Trophoblast cell (in vitro differentiated cells and primary cell): ENCODE measurements at regions not wholly inside any gene's neighbourhood (a gene's known extent, or its start where the extent isn't known, plus 50 kb on each side); places are given as distances from the start of the nearest gene placed in this dataset.

Experiments
- DNase-seq, 2 donors: peaks; one replicate each; pipeline ENCODE4 v3.0.0-alpha.2; 2016
- H2AFZ ChIP-seq: 2 replicates; pipeline ENCODE4 v1.6.1; 2013; ENCODE audit warnings: low read length, moderate library complexity, mild to moderate bottlenecking; ENCODE audit not compliant: insufficient read depth, poor library complexity
- H2AK5ac ChIP-seq: 2 replicates; pipeline ENCODE4 v1.6.1; 2013; ENCODE audit warnings: mild to moderate bottlenecking, low read length
- H2BK120ac ChIP-seq: 2 replicates; pipeline ENCODE4 v1.6.1; 2013; ENCODE audit warnings: low read length, mild to moderate bottlenecking, moderate library complexity; ENCODE audit not compliant: insufficient read depth, poor library complexity
- H2BK12ac ChIP-seq: 2 replicates; pipeline ENCODE4 v1.6.1; 2013; ENCODE audit warnings: mild to moderate bottlenecking, low read length, moderate library complexity
- H2BK5ac ChIP-seq: 2 replicates; pipeline ENCODE4 v1.6.1; 2013; ENCODE audit warnings: low read length, low read depth, moderate library complexity, mild to moderate bottlenecking; ENCODE audit not compliant: poor library complexity
- H3K14ac ChIP-seq: 2 replicates; pipeline ENCODE4 v1.6.1; 2013; ENCODE audit warnings: mild to moderate bottlenecking, low read length
- H3K18ac ChIP-seq: 2 replicates; pipeline ENCODE4 v1.6.1; 2013; ENCODE audit warnings: mild to moderate bottlenecking, low read length
- H3K23ac ChIP-seq: 2 replicates; pipeline ENCODE4 v1.6.1; 2013; ENCODE audit warnings: low read length
- H3K27ac ChIP-seq: 2 replicates; pipeline ENCODE4 v1.5.1; 2013; ENCODE audit warnings: low read depth, mild to moderate bottlenecking, inconsistent platforms, low read length, moderate library complexity
- H3K27me3 ChIP-seq: 2 replicates; pipeline ENCODE4 v1.6.1; 2013; ENCODE audit warnings: inconsistent platforms, mild to moderate bottlenecking, low read length, moderate library complexity; ENCODE audit not compliant: insufficient read depth
- H3K36me3 ChIP-seq, 2 experiments: 1 replicate in 1 of 2; 2 replicates in 1 of 2; pipeline ENCODE4 v1.6.1; 2013; ENCODE audit warnings: low read length in 2 of 2, mild to moderate bottlenecking in 2 of 2, moderate library complexity in 1 of 2; ENCODE audit not compliant: insufficient read depth in 2 of 2, control insufficient read depth in 1 of 2
- H3K4ac ChIP-seq: 2 replicates; pipeline ENCODE4 v1.6.1; 2013; ENCODE audit warnings: low read depth, mild to moderate bottlenecking, low read length, moderate library complexity
- H3K4me1 ChIP-seq, 2 experiments: 1 replicate in 1 of 2; 2 replicates in 1 of 2; pipeline ENCODE4 v1.6.1; 2013; ENCODE audit warnings: low read length in 2 of 2, mild to moderate bottlenecking in 2 of 2, moderate library complexity in 1 of 2; ENCODE audit not compliant: insufficient read depth in 2 of 2, control insufficient read depth in 1 of 2
- H3K4me2 ChIP-seq: 2 replicates; pipeline ENCODE4 v1.6.1; 2013; ENCODE audit warnings: inconsistent platforms, mild to moderate bottlenecking, low read length, moderate library complexity
- H3K4me3 ChIP-seq: 2 replicates; pipeline ENCODE4 v1.5.1; 2013; ENCODE audit warnings: mild to moderate bottlenecking, low read depth, low read length, inconsistent platforms
- H3K79me1 ChIP-seq: one replicate; pipeline ENCODE4 v1.6.1; 2013; ENCODE audit warnings: low read length
- H3K79me2 ChIP-seq: 2 replicates; pipeline ENCODE4 v1.6.1; 2013; ENCODE audit warnings: low read length, mild to moderate bottlenecking; ENCODE audit not compliant: control insufficient read depth, insufficient read depth, poor library complexity
- H3K9ac ChIP-seq: 2 replicates; pipeline ENCODE4 v1.6.1; 2013; ENCODE audit warnings: mild to moderate bottlenecking, low read length
- H3K9me3 ChIP-seq: 2 replicates; pipeline ENCODE4 v1.6.1; 2013; ENCODE audit warnings: low read depth, mild to moderate bottlenecking, control low read depth, inconsistent platforms, low read length; ENCODE audit not compliant: insufficient read depth
- H4K12ac ChIP-seq: 2 replicates; pipeline ENCODE4 v1.6.1; 2013; ENCODE audit warnings: low read depth, mild to moderate bottlenecking, low read length, moderate library complexity
- H4K8ac ChIP-seq: 2 replicates; pipeline ENCODE4 v1.6.1; 2013; ENCODE audit warnings: low read depth, mild to moderate bottlenecking, low read length, moderate library complexity
- H4K91ac ChIP-seq: one replicate; pipeline ENCODE4 v1.6.1; 2013; ENCODE audit warnings: low read depth, mild to moderate bottlenecking, low read length, moderate library complexity
- WGBS: extraction: QIAGEN DNeasy Blood & Tissue Kit; methylation state at CpG from one replicate; pipeline ENCODE4 v1.1.7; 2013; ENCODE audit warnings: missing lambda C conversion rate; ENCODE audit not compliant: insufficient read length, insufficient coverage; ENCODE audit errors: extremely low coverage; 5-methylcytosine and 5-hydroxymethylcytosine counted together

DNA sequence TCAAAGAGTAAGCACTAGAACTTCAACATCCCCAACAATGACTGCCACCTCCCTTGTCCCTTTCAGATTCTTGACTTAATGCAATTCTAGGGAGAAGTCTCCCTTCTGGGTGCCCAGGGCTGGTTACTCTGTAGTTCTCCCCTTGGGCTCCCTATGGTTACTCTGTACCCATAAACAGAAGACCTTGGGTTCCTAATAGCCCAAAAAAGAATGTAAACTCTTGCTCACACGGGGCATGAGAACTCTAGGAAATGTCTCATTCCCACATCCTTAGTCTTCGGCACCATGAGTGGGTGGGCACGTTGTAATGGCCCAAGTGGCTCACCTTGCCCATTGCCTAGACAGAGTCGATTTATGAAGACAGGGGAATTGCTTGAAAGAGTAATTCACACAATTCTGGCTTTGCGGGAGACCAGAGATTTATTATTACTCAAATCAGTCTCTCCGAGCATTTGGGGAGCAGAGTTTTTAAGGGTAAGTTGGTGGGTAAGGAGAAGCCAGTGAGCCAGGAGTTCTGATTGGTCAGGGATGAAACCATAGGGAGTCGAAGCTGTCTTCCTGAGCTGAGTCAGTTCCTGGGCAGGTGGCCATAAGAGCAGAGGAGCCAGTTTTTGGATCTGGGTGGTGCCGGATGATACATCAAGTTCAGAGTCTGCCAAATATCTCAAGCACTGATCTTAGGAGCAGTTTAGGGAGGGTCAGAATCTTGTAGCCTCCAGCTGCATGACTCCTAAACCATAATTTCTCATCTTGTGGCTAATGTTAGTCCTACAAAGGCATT is 61.2 kb upstream of the SIRPG start:
- Histone ChIP-seq H3K4me3 (no peak overlapping the region), H4K12ac (no peak overlapping the region), H3K23ac (no peak overlapping the region), H2BK5ac (no peak overlapping the region), H3K4ac (no peak overlapping the region), H3K14ac (no peak overlapping the region), H3K18ac (no peak overlapping the region), H3K27ac (no peak overlapping the region), H4K91ac (no peak overlapping the region), H3K4me2 (no peak overlapping the region), H2BK120ac (no peak overlapping the region), H2AK5ac (no peak overlapping the region), H3K9ac (no peak overlapping the region), H3K79me1 (no peaks in the 10 kb centered on the region), H2AFZ (no peak overlapping the region), H3K36me3 (no peaks in the 10 kb centered on the region), H3K27me3 (no peaks in the 10 kb centered on the region), H2BK12ac (no peak overlapping the region), H4K8ac (no peak overlapping the region), H3K9me3 (no peaks in the 10 kb centered on the region), H3K4me1 (no peaks in the 10 kb centered on the region), H3K79me2 (no peaks in the 10 kb centered on the region)
- no CpG with 5 or more reads among the region's 8 CpGs for WGBS
- DNase-seq = peak in 1 of 2 donors; percentile 9

DNA sequence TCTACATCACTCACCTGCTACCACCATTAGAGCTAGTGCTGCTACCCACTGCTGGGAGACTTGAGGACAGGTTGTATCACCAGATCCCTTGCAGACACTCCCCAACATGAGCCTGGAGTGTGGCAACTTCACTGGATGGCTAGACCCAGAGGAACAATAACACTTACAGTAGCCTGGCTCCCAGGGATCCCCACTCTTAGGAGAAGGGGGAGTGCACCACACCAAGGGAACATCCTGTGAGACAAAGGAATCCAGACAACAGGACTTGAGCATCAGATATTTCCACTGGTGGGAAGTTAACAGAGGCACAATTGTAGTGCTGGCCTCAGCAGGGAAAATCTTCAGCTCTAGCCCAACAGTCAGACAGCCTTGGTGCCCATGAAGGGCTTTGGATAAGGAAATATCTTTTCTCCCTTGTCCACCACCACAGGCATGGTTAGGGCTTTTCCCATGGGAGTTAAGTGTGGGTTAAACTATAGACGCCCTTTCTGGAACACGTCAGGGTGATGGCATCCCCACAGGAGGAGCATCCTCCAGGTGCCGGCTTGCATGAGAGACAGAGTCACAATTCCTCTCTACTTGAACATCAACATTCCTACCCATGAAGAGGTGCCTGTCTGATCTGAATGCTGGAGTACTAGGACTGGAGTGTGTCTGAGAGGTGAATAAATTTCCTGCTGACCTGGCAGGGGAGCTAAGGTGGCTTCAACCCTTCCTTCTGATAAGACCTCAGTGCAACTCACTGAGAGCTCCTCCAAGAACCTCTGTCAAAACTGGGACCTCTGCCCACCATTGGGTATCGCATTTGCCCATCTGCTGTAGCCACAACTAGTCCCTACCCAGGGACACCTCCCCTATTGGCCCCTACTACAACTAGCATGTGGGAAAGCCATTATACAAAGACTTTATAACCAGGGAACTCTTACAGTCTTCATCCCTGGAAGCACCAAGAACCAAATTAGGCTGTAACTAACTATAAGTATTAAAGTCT is 55.4 kb upstream of the SIRPG start:
- H3K27me3 ChIP-seq = no peaks in the 10 kb centered on the region
- H2AFZ ChIP-seq = no peak overlapping the region
- no peaks in the 10 kb centered on the region for H3K9me3 ChIP-seq
- H2BK5ac ChIP-seq = no peak overlapping the region
- no peak overlapping the region for H3K9ac ChIP-seq
- no peak overlapping the region for H3K23ac ChIP-seq
- WGBS = no CpG with 5 or more reads among the region's 4 CpGs
- no peak overlapping the region for H3K4me3 ChIP-seq
- no peak overlapping the region for H4K12ac ChIP-seq
- no peaks in the 10 kb centered on the region for H3K79me1 ChIP-seq
- H2BK120ac ChIP-seq = no peak overlapping the region
- H3K4me1 ChIP-seq = no peaks in the 10 kb centered on the region
- no peak overlapping the region for H3K4me2 ChIP-seq
- no peak overlapping the region for H4K91ac ChIP-seq
- H3K79me2 ChIP-seq = no peaks in the 10 kb centered on the region
- no peak overlapping the region for H3K14ac ChIP-seq
- no peak overlapping the region for H3K27ac ChIP-seq
- no peak overlapping the region for H2BK12ac ChIP-seq
- no peak overlapping the region for H4K8ac ChIP-seq
- no peak overlapping the region for H2AK5ac ChIP-seq
- no peak overlapping the region for H3K18ac ChIP-seq
- no peak overlapping the region for H3K4ac ChIP-seq
- no peaks in the 10 kb centered on the region for H3K36me3 ChIP-seq
- DNase-seq = peak; percentile 48 to 66

DNA sequence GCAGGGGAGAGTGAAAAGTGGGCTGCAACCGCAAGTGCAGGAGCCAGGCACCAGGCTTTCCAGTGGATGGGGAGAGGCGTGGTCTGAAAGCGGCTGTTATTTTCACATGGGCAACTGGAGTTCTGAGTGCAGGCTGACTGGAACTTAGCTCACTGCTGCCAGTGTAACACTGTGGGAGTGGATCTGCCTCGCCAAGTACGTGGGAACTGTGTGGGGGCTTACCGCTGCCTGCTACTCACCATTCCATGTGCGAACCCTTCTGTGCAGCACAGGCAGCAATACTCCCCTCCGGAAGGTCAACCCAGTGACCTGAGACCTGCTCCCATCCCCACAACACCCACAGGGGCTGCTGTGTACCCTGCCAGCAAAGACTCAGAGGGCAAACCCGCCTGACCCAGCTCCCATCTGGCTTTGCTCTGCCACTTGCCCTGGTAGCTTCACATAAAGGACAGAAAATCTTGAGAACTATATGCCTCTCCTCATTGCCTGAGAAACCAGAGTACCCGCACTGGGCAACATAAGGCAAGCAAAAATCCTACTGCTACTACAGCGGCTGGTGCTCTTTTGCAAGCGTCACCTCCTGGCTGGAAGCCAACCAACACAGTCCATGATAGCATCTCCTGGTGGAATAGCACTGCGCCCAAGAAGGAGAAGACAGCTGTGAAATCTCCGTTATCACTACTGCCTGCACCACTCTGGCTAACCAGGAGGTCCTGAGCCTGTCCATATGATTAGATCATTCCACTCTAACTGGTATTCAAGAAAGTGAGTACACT is 54.4 kb upstream of the SIRPG start:
- WGBS = no CpG with 5 or more reads among the region's 14 CpGs
- no peak overlapping the region for H3K27ac ChIP-seq
- H3K9me3 ChIP-seq = no peaks in the 10 kb centered on the region
- H4K12ac ChIP-seq = no peak overlapping the region
- no peak overlapping the region for H3K4me3 ChIP-seq
- H2AK5ac ChIP-seq = no peak overlapping the region
- no peaks in the 10 kb centered on the region for H3K27me3 ChIP-seq
- no peak overlapping the region for H3K18ac ChIP-seq
- no peak overlapping the region for H3K14ac ChIP-seq
- no peaks in the 10 kb centered on the region for H3K4me1 ChIP-seq
- H2BK5ac ChIP-seq = no peak overlapping the region
- no peak overlapping the region for H2BK12ac ChIP-seq
- no peak overlapping the region for H2BK120ac ChIP-seq
- H3K79me2 ChIP-seq = no peaks in the 10 kb centered on the region
- peak overlapping the region; percentile 72 for H3K9ac ChIP-seq
- H4K91ac ChIP-seq = no peak overlapping the region
- peak; percentile 29 to 49 for DNase-seq
- no peaks in the 10 kb centered on the region for H3K36me3 ChIP-seq
- H3K4me2 ChIP-seq = no peak overlapping the region
- H2AFZ ChIP-seq = no peak overlapping the region
- H3K23ac ChIP-seq = no peak overlapping the region
- no peaks in the 10 kb centered on the region for H3K79me1 ChIP-seq
- no peak overlapping the region for H4K8ac ChIP-seq
- no peak overlapping the region for H3K4ac ChIP-seq

DNA sequence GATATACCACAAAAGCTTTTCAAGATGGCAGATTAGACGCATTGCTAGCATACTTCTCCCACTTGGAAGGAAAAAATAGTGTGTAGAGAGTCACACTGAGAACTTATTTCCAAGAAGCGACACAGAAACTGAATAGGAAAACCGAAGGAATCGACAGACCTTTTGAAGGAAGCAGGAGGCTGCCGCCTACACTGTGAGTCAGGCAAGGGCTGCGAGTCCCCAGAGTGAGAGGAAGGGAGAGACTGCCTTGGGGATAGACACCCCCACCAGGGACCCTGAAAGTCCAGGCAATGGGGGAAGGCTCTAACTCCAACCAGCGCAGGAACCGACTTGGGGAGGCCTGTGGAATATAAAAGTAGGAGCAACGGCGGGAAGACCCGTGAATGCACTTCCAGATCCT is 53.7 kb upstream of the SIRPG start:
- H3K14ac ChIP-seq = no peak overlapping the region
- no peaks in the 10 kb centered on the region for H3K4me1 ChIP-seq
- H3K27me3 ChIP-seq = no peaks in the 10 kb centered on the region
- no peak overlapping the region for H2BK12ac ChIP-seq
- H3K4me3 ChIP-seq = no peak overlapping the region
- H3K4me2 ChIP-seq = no peak overlapping the region
- no peaks in the 10 kb centered on the region for H3K9me3 ChIP-seq
- no CpG with 5 or more reads among the region's 11 CpGs for WGBS
- H4K8ac ChIP-seq = no peak overlapping the region
- no peak overlapping the region for H2AFZ ChIP-seq
- no peaks in the 10 kb centered on the region for H3K36me3 ChIP-seq
- no peak overlapping the region for H3K9ac ChIP-seq
- H3K27ac ChIP-seq = no peak overlapping the region
- H3K23ac ChIP-seq = no peak overlapping the region
- H2BK5ac ChIP-seq = no peak overlapping the region
- no peak overlapping the region for H3K18ac ChIP-seq
- no peak overlapping the region for H3K4ac ChIP-seq
- no peak overlapping the region for H2BK120ac ChIP-seq
- H3K79me1 ChIP-seq = no peaks in the 10 kb centered on the region
- no peaks in the 10 kb centered on the region for H3K79me2 ChIP-seq
- H4K12ac ChIP-seq = no peak overlapping the region
- no peak overlapping the region for H2AK5ac ChIP-seq
- no peak overlapping the region for H4K91ac ChIP-seq
- DNase-seq = no peak
